22Rv1 (cell line): ENCODE measurements at regions not wholly inside any gene's neighbourhood (a gene's known extent, or its start where the extent isn't known, plus 50 kb on each side); places are given as distances from the start of the nearest gene placed in this dataset.

ENCODE experiments used
- CTCF ChIP-seq: fragments of 450-650 bp; IDR thresholded peaks from 2 replicates; pipeline ENCODE4 v1.5.1; 2017; ENCODE audit warnings: mild to moderate bottlenecking
- ZFX ChIP-seq: fragments of 450-650 bp; IDR thresholded peaks from 2 replicates; pipeline ENCODE4 v1.6.1; 2017; ENCODE audit warnings: antibody characterized with exemption, borderline replicate concordance

DNA sequence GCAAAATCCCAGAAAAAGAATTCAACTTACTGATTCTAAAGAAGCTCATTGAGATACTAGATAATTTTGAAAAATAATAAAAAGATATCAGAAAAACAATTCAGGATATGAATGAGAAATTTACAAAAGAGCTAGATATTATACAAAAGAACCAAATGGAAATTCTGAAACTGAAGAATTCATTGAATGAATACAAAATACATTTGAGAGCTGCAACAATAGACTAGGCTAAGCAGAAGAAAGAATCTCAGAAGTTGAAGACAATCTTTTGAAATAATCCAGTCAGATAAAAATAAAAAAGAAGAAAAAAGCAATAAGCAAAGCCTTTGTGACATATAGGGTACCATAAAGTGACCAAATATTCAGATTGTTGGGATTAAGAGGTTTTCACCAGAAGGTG is 206.0 kb downstream of the CD109 start:
- TF ChIP-seq CTCF (no peak), ZFX (no peak)
